HG03175 (cell line): ENCODE measurements at regions not wholly inside any gene's neighbourhood (a gene's known extent, or its start where the extent isn't known, plus 50 kb on each side); places are given as distances from the start of the nearest gene placed in this dataset.

Experiments
- ATAC-seq: cut with Tn5 transposase; IDR thresholded peaks from one replicate; pipeline ENCODE4 v1.9.1; 2021; ENCODE audit warnings: mild to moderate bottlenecking, moderate library complexity; ENCODE audit not compliant: unreplicated experiment

DNA sequence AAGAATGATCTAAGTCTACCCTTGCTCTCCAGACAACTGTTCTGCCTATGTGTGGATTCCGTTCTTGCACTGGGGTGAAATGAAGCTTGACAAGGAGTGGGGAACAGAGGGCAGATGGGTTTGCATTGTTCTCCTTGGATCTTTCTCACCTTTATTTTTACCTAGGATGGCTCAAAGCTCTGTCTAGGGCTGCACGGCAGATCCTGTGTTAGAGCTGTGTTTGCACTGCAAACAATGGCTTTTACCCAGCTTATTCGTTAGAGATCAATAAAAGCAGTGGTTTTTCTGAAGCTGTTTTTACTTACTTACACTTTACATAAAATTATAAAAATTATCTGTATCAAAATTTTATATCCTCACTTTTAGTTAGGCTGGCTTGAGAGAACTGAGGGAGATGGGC, 105.1 kb downstream of the LRIG3 start:
- ATAC-seq, result no peak

DNA sequence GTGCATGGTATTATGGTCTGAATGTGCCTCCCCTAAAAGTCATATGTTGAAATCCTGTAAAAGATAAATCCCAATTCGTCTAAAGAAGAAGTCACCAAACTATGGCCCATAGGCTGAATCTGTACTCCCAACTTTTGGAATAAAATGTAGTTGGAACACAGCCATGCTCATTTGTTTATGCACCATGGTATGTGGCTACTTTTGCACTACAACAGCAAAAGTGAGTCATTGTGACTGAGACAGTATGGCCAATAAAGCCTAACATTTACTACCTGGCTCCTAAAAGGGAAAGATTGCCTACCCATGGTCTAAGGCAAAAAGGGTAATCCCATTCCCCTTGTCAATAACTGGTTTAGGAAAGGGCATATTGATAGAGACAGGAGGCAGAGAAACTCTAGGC, 101.8 kb downstream of the LRIG3 start:
- ATAC-seq, result no peak

DNA sequence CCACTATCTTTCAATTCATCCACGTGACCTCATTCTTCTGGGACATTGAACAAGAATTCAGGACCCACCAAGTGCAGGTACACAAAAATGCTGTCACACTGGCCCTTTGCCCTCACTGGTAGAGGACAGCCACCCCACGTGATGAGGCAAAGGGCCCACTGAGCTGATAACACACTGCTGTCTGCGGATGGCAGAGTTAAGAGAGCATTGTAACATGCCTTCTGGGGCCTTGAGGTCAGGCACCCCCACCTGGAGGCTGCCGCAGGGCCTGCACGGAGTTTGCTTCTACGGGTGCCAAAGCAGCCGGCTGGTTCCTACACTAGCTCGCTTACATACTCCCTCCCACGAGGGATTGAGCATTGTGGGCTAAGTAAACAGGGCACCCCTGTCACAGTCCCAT, 101.0 kb downstream of the LRIG3 start:
- no peak for ATAC-seq

DNA sequence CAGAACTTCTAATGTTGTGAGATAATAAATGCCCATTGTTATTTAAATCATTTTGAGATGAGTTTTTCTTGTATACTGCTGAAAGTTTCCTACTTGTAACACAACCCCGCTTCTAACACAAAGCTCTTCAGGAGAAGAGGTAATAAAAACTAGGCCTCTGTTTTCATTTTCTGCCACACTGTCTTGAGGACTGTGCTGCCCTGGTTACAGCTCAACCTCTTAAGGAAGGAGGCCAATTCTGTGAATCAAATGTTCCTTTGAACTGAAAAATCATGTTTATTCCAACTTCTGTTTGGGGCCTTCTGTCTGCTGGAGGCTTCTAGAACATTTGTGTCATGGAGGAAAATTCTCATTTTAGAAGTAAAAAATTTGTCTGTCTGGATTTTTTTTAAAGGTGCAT, 100.3 kb downstream of the LRIG3 start:
- ATAC-seq, result no peak
